ENCODE measurements at regions not wholly inside any gene's neighbourhood (a gene's known extent, or its start where the extent isn't known, plus 50 kb on each side); places are given as distances from the start of the nearest gene placed in this dataset.
"Not testable (repeated sequence)": the region's sequence is repeated elsewhere in the genome, so short reads cannot be mapped to it uniquely, and the experiment has no call there.

GRCh38 chr2:200102971-200103370, 147.6 kb downstream of the MAIP1 start:
- H3K27ac ChIP-seq (ENCODE audit: insufficient read depth, low read length, poor library complexity, severe bottlenecking), result no peak overlapping the region
- no peaks in the 10 kb centered on the region for H3K36me3 ChIP-seq (ENCODE audit: control insufficient read depth, insufficient read depth, low read length)
- H3K4me1 Mint-ChIP-seq, result no peaks in the 10 kb centered on the region
- no peak for ATAC-seq (ENCODE audit: low read depth in 2 of 2)
- peaks cover 5% of the 10 kb centered on the region for H3K27me3 ChIP-seq (ENCODE audit: control insufficient read depth, insufficient read depth, low read length)
- no peaks in the 10 kb centered on the region for H3K4me1 ChIP-seq (ENCODE audit: control insufficient read depth, insufficient read depth, low read length, poor library complexity, severe bottlenecking)
- H3K4me3 ChIP-seq (ENCODE audit: low read depth, low read length), result no peak overlapping the region
- H3K9me3 ChIP-seq (ENCODE audit: control insufficient read depth in 2 of 2, low read length in 2 of 2), result no peaks in the 10 kb centered on the region
- H3K9me3 Mint-ChIP-seq, result peaks cover 0 to 2% (median 0%) of the 10 kb centered on the region in 7 donors
- H3K27ac Mint-ChIP-seq, result no peak overlapping the region
- H3K27me3 Mint-ChIP-seq, result peaks cover 25% of the 10 kb centered on the region
- DNase-seq, result no peak
- H3K36me3 Mint-ChIP-seq, result no peaks in the 10 kb centered on the region
- no peak overlapping the region for H3K4me3 Mint-ChIP-seq

DNA sequence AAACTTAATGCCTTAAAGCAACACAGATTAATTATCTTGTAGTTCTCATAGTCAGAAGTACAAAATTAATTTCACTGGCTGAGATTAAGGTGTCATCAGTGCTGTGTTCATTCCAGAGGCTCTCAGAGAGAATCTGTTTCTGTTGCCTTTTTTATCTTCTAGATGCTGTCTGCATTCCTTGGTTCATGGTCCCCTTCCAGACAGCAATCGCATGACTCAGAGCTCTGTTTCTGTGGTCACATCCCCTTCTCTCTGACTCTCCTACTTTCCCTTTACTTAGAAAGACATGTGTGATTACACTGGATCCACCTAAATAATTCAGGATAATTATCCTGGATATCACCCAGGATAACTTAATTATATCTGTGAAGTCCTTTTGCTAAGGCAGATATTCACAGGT, 148.6 kb downstream of the MAIP1 start:
- H3K4me3 ChIP-seq (ENCODE audit: low read depth, low read length), result no peak overlapping the region
- Mint-ChIP-seq H3K9me3 (no peaks in the 10 kb centered on the region), H3K27ac (no peak overlapping the region), H3K27me3 (peaks cover 21% of the 10 kb centered on the region), H3K4me3 (no peak overlapping the region), H3K4me1 (no peaks in the 10 kb centered on the region), H3K36me3 (no peaks in the 10 kb centered on the region)
- no peaks in the 10 kb centered on the region for H3K9me3 ChIP-seq (ENCODE audit: control insufficient read depth in 2 of 2, low read length in 2 of 2)
- H3K36me3 ChIP-seq (ENCODE audit: control insufficient read depth, insufficient read depth, low read length), result no peaks in the 10 kb centered on the region
- ATAC-seq (ENCODE audit: low read depth in 2 of 2) (no peak), DNase-seq (no peak)
- H3K27me3 ChIP-seq (ENCODE audit: control insufficient read depth, insufficient read depth, low read length), result peaks cover 7% of the 10 kb centered on the region
- H3K4me1 ChIP-seq (ENCODE audit: control insufficient read depth, insufficient read depth, low read length, poor library complexity, severe bottlenecking), result no peaks in the 10 kb centered on the region
- H3K27ac ChIP-seq (ENCODE audit: insufficient read depth, low read length, poor library complexity, severe bottlenecking), result no peak overlapping the region

GRCh38 chr2:200107514-200108217, 152.3 kb downstream of the MAIP1 start:
- H3K27me3 Mint-ChIP-seq, result peaks cover 11% of the 10 kb centered on the region
- H3K4me1 Mint-ChIP-seq, result no peaks in the 10 kb centered on the region
- Histone ChIP-seq H3K36me3 (ENCODE audit: control insufficient read depth, insufficient read depth, low read length) (no peaks in the 10 kb centered on the region), H3K4me3 (ENCODE audit: low read depth, low read length) (no peak overlapping the region), H3K27me3 (ENCODE audit: control insufficient read depth, insufficient read depth, low read length) (peaks cover 7% of the 10 kb centered on the region), H3K4me1 (ENCODE audit: control insufficient read depth, insufficient read depth, low read length, poor library complexity, severe bottlenecking) (no peaks in the 10 kb centered on the region), H3K27ac (ENCODE audit: insufficient read depth, low read length, poor library complexity, severe bottlenecking) (no peak overlapping the region), H3K9me3 (ENCODE audit: control insufficient read depth in 2 of 2, low read length in 2 of 2) (no peaks in the 10 kb centered on the region)
- no peak overlapping the region for H3K27ac Mint-ChIP-seq
- no peaks in the 10 kb centered on the region for H3K36me3 Mint-ChIP-seq
- peaks cover 0 to 3% (median 0%) of the 10 kb centered on the region in 7 donors for H3K9me3 Mint-ChIP-seq
- DNase-seq, result no peak
- H3K4me3 Mint-ChIP-seq, result no peak overlapping the region
- no peak for ATAC-seq (ENCODE audit: low read depth in 2 of 2)

- Histone ChIP-seq H3K4me3 (ENCODE audit: low read depth, low read length) (no peak overlapping the region), H3K9me3 (ENCODE audit: control insufficient read depth in 2 of 2, low read length in 2 of 2) (no peaks in the 10 kb centered on the region), H3K27me3 (ENCODE audit: control insufficient read depth, insufficient read depth, low read length) (peaks cover 7% of the 10 kb centered on the region), H3K27ac (ENCODE audit: insufficient read depth, low read length, poor library complexity, severe bottlenecking) (no peak overlapping the region), H3K36me3 (ENCODE audit: control insufficient read depth, insufficient read depth, low read length) (no peaks in the 10 kb centered on the region), H3K4me1 (ENCODE audit: control insufficient read depth, insufficient read depth, low read length, poor library complexity, severe bottlenecking) (no peaks in the 10 kb centered on the region)
- H3K27ac Mint-ChIP-seq, result no peak overlapping the region
- H3K36me3 Mint-ChIP-seq, result no peaks in the 10 kb centered on the region
- no peaks in the 10 kb centered on the region for H3K4me1 Mint-ChIP-seq
- peaks cover 0 to 6% (median 0%) of the 10 kb centered on the region in 7 donors for H3K9me3 Mint-ChIP-seq
- peaks cover 21% of the 10 kb centered on the region for H3K27me3 Mint-ChIP-seq
- DNase-seq (no peak), ATAC-seq (ENCODE audit: low read depth in 2 of 2) (no peak)
- H3K4me3 Mint-ChIP-seq, result no peak overlapping the region
These were observed 154.0 kb downstream of the MAIP1 start for GRCh38 chr2:200109421-200109820.

- peaks cover 22% of the 10 kb centered on the region for H3K27me3 Mint-ChIP-seq
- H3K9me3 Mint-ChIP-seq, result peaks cover 0 to 13% (median 0%) of the 10 kb centered on the region in 7 donors
- no peak overlapping the region for H3K27ac Mint-ChIP-seq
- H3K36me3 Mint-ChIP-seq, result no peaks in the 10 kb centered on the region
- Histone ChIP-seq H3K27ac (ENCODE audit: insufficient read depth, low read length, poor library complexity, severe bottlenecking) (no peak overlapping the region), H3K9me3 (ENCODE audit: control insufficient read depth in 2 of 2, low read length in 2 of 2) (no peaks in the 10 kb centered on the region), H3K4me3 (ENCODE audit: low read depth, low read length) (no peak overlapping the region), H3K36me3 (ENCODE audit: control insufficient read depth, insufficient read depth, low read length) (no peaks in the 10 kb centered on the region), H3K27me3 (ENCODE audit: control insufficient read depth, insufficient read depth, low read length) (peaks cover 5% of the 10 kb centered on the region), H3K4me1 (ENCODE audit: control insufficient read depth, insufficient read depth, low read length, poor library complexity, severe bottlenecking) (no peaks in the 10 kb centered on the region)
- DNase-seq (no peak), ATAC-seq (ENCODE audit: low read depth in 2 of 2) (no peak)
- no peak overlapping the region for H3K4me3 Mint-ChIP-seq
- no peaks in the 10 kb centered on the region for H3K4me1 Mint-ChIP-seq
These were observed 155.0 kb downstream of the MAIP1 start for GRCh38 chr2:200110381-200110780.

GRCh38 chr2:200113016-200113799, 157.8 kb downstream of the MAIP1 start:
- DNase-seq; H3K27ac ChIP-seq (ENCODE audit: insufficient read depth, low read length, poor library complexity, severe bottlenecking); H3K27me3 ChIP-seq (ENCODE audit: control insufficient read depth, insufficient read depth, low read length); H3K36me3 Mint-ChIP-seq; H3K9me3 ChIP-seq (ENCODE audit: control insufficient read depth in 2 of 2, low read length in 2 of 2); H3K27ac Mint-ChIP-seq; H3K36me3 ChIP-seq (ENCODE audit: control insufficient read depth, insufficient read depth, low read length); H3K4me3 ChIP-seq (ENCODE audit: low read depth, low read length); ATAC-seq (ENCODE audit: low read depth in 2 of 2); H3K4me3 Mint-ChIP-seq; H3K4me1 Mint-ChIP-seq; H3K4me1 ChIP-seq (ENCODE audit: control insufficient read depth, insufficient read depth, low read length, poor library complexity, severe bottlenecking): not testable (repeated sequence)
- H3K27me3 Mint-ChIP-seq, result peaks cover 12% of the 10 kb centered on the region
- peaks cover 0 to 14% (median 1%) of the 10 kb centered on the region in 7 donors for H3K9me3 Mint-ChIP-seq

DNA sequence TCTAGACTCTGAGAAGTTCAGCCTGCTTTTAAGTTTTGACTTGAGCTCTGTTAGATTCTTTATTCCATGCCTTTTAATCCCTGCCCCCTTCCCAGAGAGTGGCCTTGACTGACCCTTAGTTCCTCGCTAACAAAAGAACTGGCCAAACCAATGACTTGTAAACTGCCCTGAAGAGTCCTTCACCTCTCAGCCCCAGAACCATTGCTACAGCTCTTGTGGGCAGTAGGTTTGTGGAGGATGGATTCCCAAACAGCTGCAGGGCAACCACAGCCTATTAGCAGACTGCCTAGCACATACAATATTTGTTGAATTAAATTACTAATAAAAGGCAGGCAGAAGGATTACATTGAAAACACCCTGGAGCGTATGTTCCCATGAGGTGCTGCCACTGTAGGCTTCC, 163.9 kb downstream of the MAIP1 start:
- no peaks in the 10 kb centered on the region for H3K36me3 ChIP-seq (ENCODE audit: control insufficient read depth, insufficient read depth, low read length)
- no peak for ATAC-seq (ENCODE audit: low read depth in 2 of 2)
- no peak overlapping the region for H3K27ac ChIP-seq (ENCODE audit: insufficient read depth, low read length, poor library complexity, severe bottlenecking)
- DNase-seq, result no peak
- no peaks in the 10 kb centered on the region for H3K4me1 ChIP-seq (ENCODE audit: control insufficient read depth, insufficient read depth, low read length, poor library complexity, severe bottlenecking)
- H3K4me3 Mint-ChIP-seq, result no peak overlapping the region
- no peak overlapping the region for H3K4me3 ChIP-seq (ENCODE audit: low read depth, low read length)
- peaks cover 3% of the 10 kb centered on the region for H3K27me3 Mint-ChIP-seq
- H3K27ac Mint-ChIP-seq, result no peak overlapping the region
- H3K27me3 ChIP-seq (ENCODE audit: control insufficient read depth, insufficient read depth, low read length), result peaks cover 2% of the 10 kb centered on the region
- no peaks in the 10 kb centered on the region for H3K36me3 Mint-ChIP-seq
- no peaks in the 10 kb centered on the region for H3K4me1 Mint-ChIP-seq
- no peaks in the 10 kb centered on the region for H3K9me3 ChIP-seq (ENCODE audit: control insufficient read depth in 2 of 2, low read length in 2 of 2)
- H3K9me3 Mint-ChIP-seq, result peaks cover 0 to 10% (median 1%) of the 10 kb centered on the region in 7 donors

DNA sequence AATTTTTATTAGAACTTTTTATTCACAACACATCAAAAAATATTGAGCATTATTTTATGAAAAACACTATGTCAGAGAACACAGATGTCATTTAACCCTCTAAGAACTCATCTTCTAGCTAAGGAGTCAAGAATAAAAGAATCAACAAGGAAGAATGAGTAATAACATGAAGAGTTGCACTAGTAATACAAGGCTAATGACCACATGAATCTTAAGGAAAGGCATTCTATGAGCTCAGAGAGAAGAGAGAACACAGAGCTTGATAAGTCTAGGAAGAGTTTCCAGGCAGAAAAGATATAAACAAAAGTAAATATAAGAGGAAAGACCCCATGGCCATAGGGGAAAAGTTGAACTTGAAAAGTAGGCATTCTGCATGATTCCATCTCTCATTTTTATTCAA, 166.5 kb downstream of the MAIP1 start:
- H3K36me3 Mint-ChIP-seq, result no peaks in the 10 kb centered on the region

More for the DNA sequence above, 166.5 kb downstream of the MAIP1 start:
- Histone ChIP-seq H3K9me3 (ENCODE audit: control insufficient read depth in 2 of 2, low read length in 2 of 2) (no peaks in the 10 kb centered on the region), H3K4me3 (ENCODE audit: low read depth, low read length) (no peak overlapping the region), H3K36me3 (ENCODE audit: control insufficient read depth, insufficient read depth, low read length) (no peaks in the 10 kb centered on the region), H3K27ac (ENCODE audit: insufficient read depth, low read length, poor library complexity, severe bottlenecking) (no peak overlapping the region), H3K27me3 (ENCODE audit: control insufficient read depth, insufficient read depth, low read length) (peaks cover 2% of the 10 kb centered on the region), H3K4me1 (ENCODE audit: control insufficient read depth, insufficient read depth, low read length, poor library complexity, severe bottlenecking) (no peaks in the 10 kb centered on the region)
- no peak overlapping the region for H3K27ac Mint-ChIP-seq
- DNase-seq (no peak), ATAC-seq (ENCODE audit: low read depth in 2 of 2) (no peak)
- H3K4me3 Mint-ChIP-seq, result no peak overlapping the region
- H3K27me3 Mint-ChIP-seq, result peaks cover 9% of the 10 kb centered on the region
- H3K9me3 Mint-ChIP-seq, result peaks cover 0 to 9% (median 0%) of the 10 kb centered on the region in 7 donors
- H3K4me1 Mint-ChIP-seq, result no peaks in the 10 kb centered on the region
